GM18861 (cell line): ENCODE measurements at regions not wholly inside any gene's neighbourhood (a gene's known extent, or its start where the extent isn't known, plus 50 kb on each side); places are given as distances from the start of the nearest gene placed in this dataset.
"Not testable (repeated sequence)": the region's sequence is repeated elsewhere in the genome, so short reads cannot be mapped to it uniquely, and the experiment has no call there.

Experiments
- ATAC-seq: cut with Tn5 transposase; IDR thresholded peaks from one replicate; pipeline ENCODE4 v1.9.1; 2021; ENCODE audit not compliant: unreplicated experiment

- ATAC-seq = no peak
Measured at GRCh38 chr14:56025191-56025590, 93.0 kb upstream of the PELI2 start.

DNA sequence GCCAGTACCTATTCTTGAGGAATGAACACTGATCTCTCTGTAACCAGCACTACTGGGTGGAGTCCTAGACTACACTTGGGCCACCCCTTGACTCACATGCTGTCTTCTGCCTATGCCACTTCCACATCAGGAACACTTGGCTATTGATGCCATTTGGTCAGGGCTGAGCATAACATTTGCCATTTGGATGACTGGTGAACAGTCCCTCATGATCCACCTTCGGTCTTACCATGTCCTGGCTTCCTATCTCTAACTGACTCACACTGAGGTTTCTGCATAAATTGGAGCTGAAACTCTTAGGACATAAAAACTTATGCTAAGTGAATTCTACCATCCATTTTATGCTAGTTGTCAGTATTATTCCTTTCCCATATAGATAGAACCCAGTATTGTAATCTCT is 91.7 kb upstream of the PELI2 start:
- no peak for ATAC-seq

GRCh38 chr14:56027421-56027820 is 90.8 kb upstream of the PELI2 start:
- no peak for ATAC-seq

DNA sequence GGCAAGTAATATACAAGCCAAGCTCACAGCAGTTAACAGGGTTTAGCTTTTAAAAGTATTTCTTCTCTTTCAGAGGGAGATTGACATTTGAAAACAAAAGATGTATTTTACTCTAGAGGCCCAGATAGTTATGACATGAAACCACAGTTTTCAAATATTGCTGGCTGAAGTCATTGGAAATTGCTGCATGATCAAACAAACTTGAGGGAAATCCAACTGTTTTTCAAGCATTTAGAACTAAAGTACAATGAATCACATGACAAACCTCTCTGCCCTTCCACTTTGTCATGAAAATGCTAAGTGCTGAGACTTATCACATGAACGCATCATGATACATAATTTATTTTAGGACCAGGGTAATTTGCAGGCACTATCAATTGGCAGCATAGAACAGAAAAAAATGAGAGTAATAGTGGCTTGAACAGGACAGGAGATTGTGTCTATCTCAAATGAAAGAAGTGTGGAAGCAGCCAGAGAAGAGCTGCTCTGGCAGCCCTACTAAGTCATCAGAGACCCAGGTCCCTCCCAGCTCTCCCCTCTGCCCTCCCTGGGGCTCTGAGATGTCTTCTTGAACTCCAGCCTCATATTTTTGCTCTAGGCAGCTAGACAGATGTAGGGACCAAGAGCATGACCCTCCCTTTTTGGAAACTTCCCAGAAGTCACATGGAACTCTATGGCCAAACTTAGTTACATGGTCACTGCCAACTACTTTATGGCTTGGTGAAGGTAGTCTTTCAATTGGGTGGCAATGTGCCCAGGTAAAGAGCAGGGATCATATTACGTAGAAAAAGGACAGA is 90.1 kb upstream of the PELI2 start:
- ATAC-seq = no peak

- ATAC-seq = no peak
Measured at GRCh38 chr14:56036353-56036752, 81.9 kb upstream of the PELI2 start.

GRCh38 chr14:56040121-56040520 is 78.1 kb upstream of the PELI2 start:
- no peak for ATAC-seq

DNA sequence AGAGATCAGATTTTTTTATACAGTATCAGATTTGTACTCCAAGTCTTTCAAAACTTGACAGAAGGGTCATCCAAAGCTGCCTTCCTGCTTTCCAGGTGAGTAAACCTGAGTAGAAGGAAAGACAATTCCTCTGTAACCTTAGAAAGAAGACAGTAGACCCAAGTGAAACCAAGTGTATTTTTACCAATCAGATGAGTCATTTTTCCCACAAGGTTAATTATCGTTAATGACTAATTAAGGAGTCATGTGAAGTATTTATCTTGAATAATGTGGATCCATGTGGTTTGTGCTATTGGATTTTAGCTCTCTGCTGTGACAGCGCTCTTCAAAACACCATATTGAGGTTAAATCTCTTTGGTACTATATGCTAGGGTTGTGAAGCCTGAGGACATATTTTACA is 74.0 kb upstream of the PELI2 start:
- ATAC-seq = no peak

DNA sequence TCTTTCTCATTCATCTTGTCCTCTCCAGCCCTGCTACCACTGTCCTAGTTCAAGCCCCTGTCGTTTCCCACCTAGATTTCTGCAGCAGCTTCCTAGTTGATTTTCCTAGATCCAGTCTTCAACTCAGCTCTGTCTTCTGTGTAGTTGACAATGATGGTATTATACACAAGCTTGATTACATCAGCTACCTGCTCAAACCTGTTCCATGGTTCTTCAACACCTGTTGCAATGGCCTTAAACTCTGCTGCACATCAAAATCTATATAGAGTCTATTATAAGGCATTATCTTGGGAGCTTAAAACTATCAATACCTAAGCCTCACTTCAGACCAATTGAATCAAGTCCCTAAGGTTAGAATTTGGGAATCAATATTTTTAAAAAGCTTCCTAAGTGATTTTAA is 71.7 kb upstream of the PELI2 start:
- no peak for ATAC-seq

DNA sequence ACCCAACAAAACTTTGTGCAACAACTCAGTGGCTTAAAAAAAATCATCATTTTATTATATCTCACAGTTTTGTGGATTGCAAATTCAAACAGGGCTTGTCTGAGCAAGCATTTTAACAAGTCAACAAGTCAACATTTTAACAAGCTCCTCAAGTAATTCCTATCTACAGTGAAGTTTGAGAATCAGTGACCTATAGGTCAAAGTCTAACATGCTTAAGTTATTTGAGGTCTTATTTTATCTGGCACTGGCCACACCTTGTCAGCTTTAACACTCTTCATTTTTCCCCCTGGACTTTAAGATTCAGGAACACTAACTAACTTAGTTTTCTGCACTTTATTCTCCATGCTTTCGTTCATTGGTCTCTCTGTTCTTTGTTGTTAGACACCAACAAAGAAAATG is 71.2 kb upstream of the PELI2 start:
- no peak for ATAC-seq

GRCh38 chr14:56049536-56049935 is 68.7 kb upstream of the PELI2 start:
- ATAC-seq = no peak

GRCh38 chr14:56055511-56055910 is 62.7 kb upstream of the PELI2 start:
- no peak for ATAC-seq

DNA sequence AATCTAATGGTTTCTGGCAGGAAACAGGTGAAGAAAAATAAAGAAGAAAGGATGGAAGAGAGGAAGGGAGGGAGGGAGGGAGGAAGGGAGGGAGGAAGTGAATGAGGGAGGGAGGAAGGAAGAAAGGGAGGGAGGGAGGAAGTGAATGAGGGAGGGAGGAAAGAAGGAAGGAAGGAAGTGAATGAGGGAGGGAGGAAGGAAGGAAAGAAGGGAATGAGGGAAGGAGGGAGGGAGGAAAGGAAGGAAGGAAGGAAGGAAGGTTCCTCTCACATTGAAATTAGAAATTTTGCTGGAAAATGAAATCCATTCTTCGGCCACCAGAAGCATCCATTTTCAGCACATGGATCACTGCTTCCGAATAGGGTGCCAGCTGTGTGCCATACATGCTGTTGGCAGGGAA is 62.2 kb upstream of the PELI2 start:
- ATAC-seq = no peak

DNA sequence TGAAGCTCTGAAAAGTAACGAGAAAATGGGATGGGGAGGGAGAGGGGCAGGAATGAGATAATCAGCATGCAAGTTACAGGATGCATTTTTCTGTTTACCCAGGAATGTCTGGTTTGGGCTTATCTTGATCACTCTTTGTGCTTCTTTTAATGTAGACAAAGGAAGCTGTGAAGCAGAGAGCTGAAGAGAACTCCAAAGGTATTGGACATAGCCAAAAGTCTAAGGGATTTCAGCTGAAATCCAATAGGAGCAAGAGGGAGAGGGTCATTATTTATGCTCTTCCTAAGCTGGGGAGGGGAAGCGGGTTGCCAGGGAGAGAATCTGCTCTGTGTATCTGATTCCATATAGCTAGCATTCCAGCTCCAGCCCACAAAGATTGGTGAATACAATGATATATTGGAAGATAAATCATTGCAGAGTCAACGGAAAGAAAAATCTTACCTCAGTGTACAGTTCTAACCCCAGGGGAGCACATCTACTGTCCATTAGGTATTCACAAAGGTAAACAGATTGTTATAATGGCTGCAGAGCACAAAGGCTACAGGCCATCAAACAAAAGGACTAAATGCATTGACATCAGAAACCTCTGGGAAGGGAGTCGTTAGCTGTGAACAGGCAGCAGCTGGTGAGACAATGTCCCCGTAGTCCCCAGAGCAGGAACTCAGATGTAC is 61.0 kb upstream of the PELI2 start:
- ATAC-seq = no peak

GRCh38 chr14:56057767-56058166 is 60.4 kb upstream of the PELI2 start:
- no peak for ATAC-seq

GRCh38 chr14:56059054-56059453 is 59.2 kb upstream of the PELI2 start:
- ATAC-seq = no peak

DNA sequence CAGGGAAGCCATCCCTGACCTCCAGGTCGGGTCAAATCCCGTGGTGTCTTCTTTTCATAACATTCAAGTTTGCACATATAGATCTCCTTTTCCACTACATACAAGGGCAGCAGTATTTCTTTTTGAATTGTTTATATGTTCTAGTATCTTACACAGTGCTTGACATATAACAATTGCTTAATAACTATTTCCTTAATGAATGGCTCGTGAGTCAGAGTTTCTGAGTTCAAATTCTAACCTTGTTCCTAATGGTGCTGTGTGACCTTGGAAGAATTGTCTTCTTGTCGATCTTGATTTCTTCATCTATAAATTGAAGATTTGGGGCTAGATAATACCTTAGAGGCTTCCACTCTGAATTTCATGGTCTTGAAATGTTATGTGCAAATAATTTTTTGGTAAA is 57.2 kb upstream of the PELI2 start:
- no peak for ATAC-seq

DNA sequence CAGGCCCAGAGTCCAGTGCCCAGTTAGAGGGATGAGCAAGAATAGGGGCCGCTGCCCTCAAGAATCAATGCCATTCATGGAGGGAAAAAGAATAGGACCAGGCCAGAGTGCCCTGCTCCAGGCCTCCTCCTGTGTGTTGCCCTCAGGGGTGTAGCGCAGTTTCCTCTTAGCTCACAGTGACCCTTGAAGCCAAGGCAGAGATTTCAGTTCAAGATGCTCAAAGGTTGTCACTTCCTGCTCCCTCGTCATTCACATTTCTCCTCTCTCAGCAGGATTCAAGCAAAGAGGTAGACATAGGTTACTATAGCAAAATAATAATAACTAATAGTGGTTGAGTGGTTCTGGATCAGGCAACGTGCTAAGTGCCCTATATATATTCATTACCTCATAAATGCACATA is 55.1 kb upstream of the PELI2 start:
- ATAC-seq = no peak

GRCh38 chr14:56064513-56064912 is 53.7 kb upstream of the PELI2 start:
- no peak for ATAC-seq

DNA sequence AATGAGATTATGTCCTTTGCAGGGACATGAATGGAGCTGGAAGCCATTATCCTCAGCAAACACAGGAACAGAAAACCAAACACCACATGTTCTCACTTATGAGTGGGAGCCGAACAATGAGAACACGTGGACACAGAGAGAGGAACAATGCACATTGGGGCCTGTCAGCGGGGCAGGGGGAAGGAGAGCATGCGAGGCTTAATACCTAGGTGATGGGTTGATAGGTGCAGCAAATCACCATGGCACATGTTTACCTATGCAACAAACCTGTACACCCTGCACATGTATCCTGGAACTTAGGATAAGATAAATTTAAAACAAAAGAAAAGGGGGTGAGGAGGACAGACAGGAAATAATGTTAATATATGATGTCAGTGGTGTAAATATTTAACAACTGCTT is 53.0 kb upstream of the PELI2 start:
- not testable (repeated sequence) for ATAC-seq

DNA sequence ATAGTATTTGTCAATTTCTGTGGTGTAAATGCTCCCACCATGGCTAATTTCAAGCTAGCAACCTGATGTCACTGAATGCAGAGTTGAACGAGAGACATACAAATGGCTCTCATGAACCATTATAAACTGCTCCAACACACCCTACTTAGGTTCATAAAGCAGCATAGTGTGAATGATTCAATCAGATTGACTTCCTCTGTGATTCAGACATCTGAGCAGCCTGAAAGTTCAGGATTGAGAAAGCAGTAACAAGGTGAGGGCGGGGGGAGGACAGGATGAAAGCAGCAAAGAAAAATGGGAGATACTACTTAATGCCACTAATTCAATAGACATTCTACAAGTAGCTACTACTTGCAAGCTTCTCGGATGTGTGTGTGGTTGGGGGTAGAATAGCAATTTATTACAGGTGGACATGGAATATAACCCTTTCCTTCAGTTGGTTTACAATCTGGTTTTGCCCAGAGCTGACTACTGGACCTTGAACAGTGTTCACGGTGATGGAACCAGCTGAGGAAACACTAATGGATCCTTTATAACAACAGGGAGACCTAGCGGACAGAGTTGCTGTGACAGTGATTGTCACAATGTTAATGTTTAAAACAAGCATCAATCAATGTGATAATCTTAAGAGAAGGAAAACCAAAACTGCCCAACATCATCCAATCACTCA is 52.5 kb upstream of the PELI2 start:
- ATAC-seq = no peak
